Right lobe of liver (tissue), 6 donors: ENCODE measurements at regions not wholly inside any gene's neighbourhood (a gene's known extent, or its start where the extent isn't known, plus 50 kb on each side); places are given as distances from the start of the nearest gene placed in this dataset.
A peak's percentile ranks its signal among the peaks of the same experiment; 100 is the strongest.

Source experiments
- ATAC-seq, 4 donors: fragments of 200-7000 bp; cut with Tn5 transposase; one replicate each; pipeline ENCODE4 v1.9.1; 2020; ENCODE audit warnings: mild to moderate bottlenecking in 4 of 4, moderate library complexity in 4 of 4
- DNase-seq, 3 donors: peaks; one replicate each; pipeline ENCODE4 v3.0.0-alpha.2; 2020
- H3K27ac ChIP-seq, 3 donors: fragments of 200-600 bp; one replicate each; pipeline ENCODE4 v1.8.0; 2022
- H3K27me3 ChIP-seq, 2 donors: fragments of 200-600 bp; one replicate each; pipeline ENCODE4 v1.8.0; 2022
- H3K36me3 ChIP-seq, 4 donors: fragments of 200-600 bp; sonication (generic) in 1 of 4; one replicate each; pipeline versions ENCODE4 v1.5.1 to v1.8.0; 2017 to 2022; ENCODE audit warnings: control low read depth in 1 of 4
- H3K4me1 ChIP-seq, 4 donors: fragments of 200-600 bp; sonication (generic) in 1 of 4; one replicate each; pipeline versions ENCODE4 v1.5.1 to v1.8.0; 2017 to 2022; ENCODE audit warnings: control low read depth in 1 of 4
- H3K4me3 ChIP-seq, 3 donors: fragments of 200-600 bp; one replicate each; pipeline ENCODE4 v1.8.0; 2022
- H3K9me3 ChIP-seq, 4 donors: fragments of 200-600 bp; sonication (generic) in 1 of 4; one replicate each; pipeline versions ENCODE4 v1.5.1 to v1.8.0; 2017 to 2022; ENCODE audit warnings: control low read depth in 1 of 4
- CTCF ChIP-seq, 4 donors: fragments of 200-600 bp in 3 of 4; fragments of 450-650 bp in 1 of 4; IDR thresholded peaks; one replicate each; pipeline versions ENCODE4 v1.5.1 to v1.8.0; 2016 to 2022; ENCODE audit warnings: antibody characterized with exemption in 4 of 4, mild to moderate bottlenecking in 2 of 4
- POLR2A ChIP-seq: fragments of 450-650 bp; IDR thresholded peaks from one replicate; pipeline ENCODE4 v1.6.1; 2017; ENCODE audit warnings: antibody characterized with exemption, mild to moderate bottlenecking
- WGBS: methylation state at CpG from one replicate; pipeline ENCODE4 v1.1.6; 2018; ENCODE audit warnings: low coverage, low lambda C conversion rate; ENCODE audit not compliant: insufficient coverage; ENCODE audit errors: missing lambda C conversion rate; 5-methylcytosine and 5-hydroxymethylcytosine counted together
- intact Hi-C, 2 donors: fragments of 100-400 bp; cut with DNase I; formaldehyde crosslinking; loops; one replicate each; pipeline versions ENCODE4 v1.11.2 to v1.14.1; 2022
- donor health status: DM: no; HTN: yes; CAD: no.
- donor health status: DM: no; HTN: no; CAD: no.
- donor health status: DM: no; HTN: no; CAD: no.
- donor health status: DM: no; HTN: yes; CAD: no.
- donor health status: DM: no; HTN: yes; CAD: no.

- intact Hi-C loops: no loop called here
- WGBS: 72% methylated on average over 3 of the region's 3 CpGs
- Histone ChIP-seq H3K4me3 (no peak overlapping the region), H3K9me3 (no peaks in the 10 kb centered on the region), H3K27ac (no peak overlapping the region), H3K4me1 (no peaks in the 10 kb centered on the region), H3K36me3 (no peaks in the 10 kb centered on the region), H3K27me3 (no peaks in the 10 kb centered on the region)
- DNase-seq (no peak), ATAC-seq (no peak)
- TF ChIP-seq CTCF (IDR thresholded peaks at IDR 0.05) (no peak), POLR2A (no peak)
Measured at GRCh38 chr3:167125612-167126407, 254.3 kb downstream of the ZBBX start.

DNA sequence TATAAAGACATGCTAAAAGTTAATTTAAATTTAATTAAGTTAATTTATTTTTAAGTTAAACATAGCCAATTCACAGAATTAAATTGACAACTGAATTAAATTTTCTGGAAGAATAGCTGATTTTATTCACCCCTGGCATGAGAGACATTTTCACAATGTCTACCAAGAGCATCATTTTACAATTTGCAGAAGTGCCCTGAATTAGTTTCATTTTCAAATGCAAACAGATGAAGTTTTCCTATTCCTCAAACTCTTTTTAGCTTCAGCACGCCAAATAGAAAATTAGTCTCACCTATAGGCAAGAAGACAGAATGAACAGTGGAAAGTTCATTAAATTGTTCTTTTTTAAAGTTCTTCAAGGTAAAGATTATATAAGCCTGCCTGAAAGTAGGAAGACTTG, 259.3 kb downstream of the ZBBX start:
- no peak for TF ChIP-seq POLR2A
- TF ChIP-seq CTCF (IDR thresholded peaks at IDR 0.05): no peak
- Histone ChIP-seq H3K27me3 (no peaks in the 10 kb centered on the region), H3K27ac (no peak overlapping the region), H3K9me3 (no peaks in the 10 kb centered on the region), H3K4me3 (no peak overlapping the region), H3K4me1 (no peaks in the 10 kb centered on the region), H3K36me3 (no peaks in the 10 kb centered on the region)
- no peak for DNase-seq
- intact Hi-C loops: no loop called here
- 55% methylated on average over 1 of the region's 1 CpG for WGBS
- no peak for ATAC-seq

- no peak overlapping the region for H3K4me3 ChIP-seq
- H3K36me3 ChIP-seq: no peaks in the 10 kb centered on the region
- ATAC-seq (peak in 1 of 4 donors; percentile 46), DNase-seq (peak in 2 of 3 donors; percentile 16 to 46)
- TF ChIP-seq POLR2A (no peak), CTCF (IDR thresholded peaks at IDR 0.05) (no peak)
- H3K9me3 ChIP-seq: no peaks in the 10 kb centered on the region
- intact Hi-C loops: no loop called here
- no peaks in the 10 kb centered on the region for H3K27me3 ChIP-seq
- H3K27ac ChIP-seq: no peak overlapping the region
- no CpG with 5 or more reads among the region's 32 CpGs for WGBS
- H3K4me1 ChIP-seq: no peaks in the 10 kb centered on the region
Measured at GRCh38 chr3:167116120-167116922, 263.8 kb downstream of the ZBBX start.

DNA sequence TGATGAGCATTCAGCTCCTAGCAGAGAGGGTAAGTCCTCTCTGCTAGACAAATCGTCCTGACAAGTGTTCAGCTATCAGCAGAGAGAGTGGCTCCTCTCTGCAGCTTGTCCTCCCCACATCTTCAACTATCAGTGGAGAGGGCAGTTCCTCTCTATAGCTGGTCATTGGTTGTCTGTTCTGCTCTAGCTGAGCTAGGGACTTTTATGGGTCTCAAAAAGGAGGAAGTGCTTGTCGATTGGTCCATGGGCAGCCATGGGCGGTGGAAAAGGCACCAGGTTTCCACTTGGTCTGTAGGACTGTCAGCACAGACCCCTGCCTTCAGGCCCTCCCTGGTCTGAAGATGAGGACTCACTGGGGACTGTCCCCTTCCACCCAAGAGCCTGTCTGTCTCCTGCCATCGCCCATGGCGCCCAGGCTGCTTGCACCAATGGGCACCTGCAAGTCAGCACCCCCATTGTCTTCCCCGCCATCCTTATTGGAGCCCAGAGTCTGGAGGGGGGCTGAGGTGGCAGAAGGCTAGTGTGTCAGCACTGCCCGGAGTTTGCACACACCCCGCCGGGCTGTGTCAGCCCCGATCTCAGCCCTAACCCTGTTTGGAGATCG, 264.7 kb downstream of the ZBBX start:
- Histone ChIP-seq H3K4me3 (no peak overlapping the region), H3K9me3 (no peaks in the 10 kb centered on the region), H3K4me1 (no peaks in the 10 kb centered on the region), H3K27ac (no peak overlapping the region), H3K36me3 (no peaks in the 10 kb centered on the region), H3K27me3 (no peaks in the 10 kb centered on the region)
- DNase-seq (no peak), ATAC-seq (peak in 1 of 4 donors; percentile 23)
- 80% methylated on average over 1 of the region's 11 CpGs for WGBS
- no peak for TF ChIP-seq POLR2A
- TF ChIP-seq CTCF (IDR thresholded peaks at IDR 0.05): no peak
- intact Hi-C loops: no loop called here
